ENCODE measurements at regions not wholly inside any gene's neighbourhood (a gene's known extent, or its start where the extent isn't known, plus 50 kb on each side); places are given as distances from the start of the nearest gene placed in this dataset.

GRCh38 chr4:125428832-125429231 lies 114.1 kb downstream of the FAT4 start:
- Histone ChIP-seq H3K9me3 (no peaks in the 10 kb centered on the region), H3K27ac (no peak overlapping the region), H3K4me1 (no peaks in the 10 kb centered on the region), H3K4me3 (no peak overlapping the region), H3K36me3 (no peaks in the 10 kb centered on the region), H3K27me3 (no peaks in the 10 kb centered on the region)
- TF ChIP-seq POLR2A (IDR thresholded peaks at IDR 0.05) (no peak), CTCF (IDR thresholded peaks at IDR 0.05 in 4 of 5, conservative IDR thresholded peaks at IDR 0.05 in 1 of 5) (no peak)
- in situ Hi-C loops (cut with MboI; ENCODE audit: low sequenced_read_pairs in 4 of 4) (no loop called here), intact Hi-C loops (cut with DNase I; ENCODE audit: low total_unique reads) (no loop called here)
- ATAC-seq (no peak), DNase-seq (no peak)

GRCh38 chr4:125430086-125430485 lies 115.3 kb downstream of the FAT4 start:
- no peaks in the 10 kb centered on the region for H3K9me3 ChIP-seq
- no peak for DNase-seq
- no peaks in the 10 kb centered on the region for H3K36me3 ChIP-seq
- ATAC-seq, result no peak
- H3K4me1 ChIP-seq, result no peaks in the 10 kb centered on the region
- in situ Hi-C loops (cut with MboI; ENCODE audit: low sequenced_read_pairs in 4 of 4), result no loop called here
- H3K27ac ChIP-seq, result no peak overlapping the region
- intact Hi-C loops (cut with DNase I; ENCODE audit: low total_unique reads), result loop anchor here (5.0 kb wide), 1 partner anchor 113 kb away; no protein-coding TSS in a partner anchor
- no peak overlapping the region for H3K4me3 ChIP-seq
- no peak for TF ChIP-seq CTCF (IDR thresholded peaks at IDR 0.05 in 4 of 5, conservative IDR thresholded peaks at IDR 0.05 in 1 of 5)
- TF ChIP-seq POLR2A (IDR thresholded peaks at IDR 0.05), result no peak
- no peaks in the 10 kb centered on the region for H3K27me3 ChIP-seq

GRCh38 chr4:125432078-125432477 lies 117.3 kb downstream of the FAT4 start:
- TF ChIP-seq CTCF (IDR thresholded peaks at IDR 0.05 in 4 of 5, conservative IDR thresholded peaks at IDR 0.05 in 1 of 5), result peak in 1 of 5 experiments; percentile 11
- no peak for TF ChIP-seq POLR2A (IDR thresholded peaks at IDR 0.05)
- no peaks in the 10 kb centered on the region for H3K4me1 ChIP-seq
- intact Hi-C loops (cut with DNase I; ENCODE audit: low total_unique reads) (loop anchor here (5.0 kb wide), 1 partner anchor 115 kb away; no protein-coding TSS in a partner anchor), in situ Hi-C loops (cut with MboI; ENCODE audit: low sequenced_read_pairs in 4 of 4) (no loop called here)
- ATAC-seq, result no peak
- no peaks in the 10 kb centered on the region for H3K36me3 ChIP-seq
- DNase-seq, result no peak
- no peaks in the 10 kb centered on the region for H3K9me3 ChIP-seq
- H3K4me3 ChIP-seq, result no peak overlapping the region
- H3K27ac ChIP-seq, result no peak overlapping the region
- no peaks in the 10 kb centered on the region for H3K27me3 ChIP-seq

GRCh38 chr4:125433453-125433852 lies 118.7 kb downstream of the FAT4 start:
- TF ChIP-seq CTCF (IDR thresholded peaks at IDR 0.05 in 4 of 5, conservative IDR thresholded peaks at IDR 0.05 in 1 of 5) (no peak), POLR2A (IDR thresholded peaks at IDR 0.05) (no peak)
- in situ Hi-C loops (cut with MboI; ENCODE audit: low sequenced_read_pairs in 4 of 4) (no loop called here), intact Hi-C loops (cut with DNase I; ENCODE audit: low total_unique reads) (loop anchor here (5.0 kb wide), 1 partner anchor 116 kb away; no protein-coding TSS in a partner anchor)
- DNase-seq (no peak), ATAC-seq (no peak)
- H3K36me3 ChIP-seq, result no peaks in the 10 kb centered on the region
- no peak overlapping the region for H3K4me3 ChIP-seq
- H3K27me3 ChIP-seq, result no peaks in the 10 kb centered on the region
- no peaks in the 10 kb centered on the region for H3K9me3 ChIP-seq
- no peaks in the 10 kb centered on the region for H3K4me1 ChIP-seq
- H3K27ac ChIP-seq, result no peak overlapping the region

GRCh38 chr4:125434136-125434535 lies 119.4 kb downstream of the FAT4 start:
- Histone ChIP-seq H3K9me3 (no peaks in the 10 kb centered on the region), H3K36me3 (no peaks in the 10 kb centered on the region), H3K4me1 (no peaks in the 10 kb centered on the region), H3K27me3 (no peaks in the 10 kb centered on the region), H3K27ac (no peak overlapping the region), H3K4me3 (no peak overlapping the region)
- in situ Hi-C loops (cut with MboI; ENCODE audit: low sequenced_read_pairs in 4 of 4) (no loop called here), intact Hi-C loops (cut with DNase I; ENCODE audit: low total_unique reads) (loop anchor here (5.0 kb wide), 1 partner anchor 117 kb away; no protein-coding TSS in a partner anchor)
- no peak for DNase-seq
- TF ChIP-seq POLR2A (IDR thresholded peaks at IDR 0.05), result no peak
- TF ChIP-seq CTCF (IDR thresholded peaks at IDR 0.05 in 4 of 5, conservative IDR thresholded peaks at IDR 0.05 in 1 of 5), result no peak
- ATAC-seq, result no peak
